ENCODE measurements at regions not wholly inside any gene's neighbourhood (a gene's known extent, or its start where the extent isn't known, plus 50 kb on each side); places are given as distances from the start of the nearest gene placed in this dataset.

GRCh38 chr11:133593036-133593435 is 60.7 kb upstream of the OPCML start:
- DNase-seq (no peak), ATAC-seq (ENCODE audit: low read depth) (no peak)
- H3K4me1 Mint-ChIP-seq: no peaks in the 10 kb centered on the region
- no peak overlapping the region for H3K4me3 Mint-ChIP-seq
- H3K27me3 Mint-ChIP-seq: no peaks in the 10 kb centered on the region
- H3K9me3 Mint-ChIP-seq: no peaks in the 10 kb centered on the region
- no peak overlapping the region for H3K27ac Mint-ChIP-seq
- POLR2A ChIA-PET: no interaction called here
- H3K36me3 Mint-ChIP-seq: no peaks in the 10 kb centered on the region

- no peaks in the 10 kb centered on the region for H3K36me3 Mint-ChIP-seq
- no peaks in the 10 kb centered on the region for H3K4me1 Mint-ChIP-seq
- H3K4me3 Mint-ChIP-seq: no peak overlapping the region
- no peaks in the 10 kb centered on the region for H3K9me3 Mint-ChIP-seq
- ATAC-seq (ENCODE audit: low read depth) (no peak), DNase-seq (no peak)
- POLR2A ChIA-PET: no interaction called here
- H3K27me3 Mint-ChIP-seq: no peaks in the 10 kb centered on the region
- no peak overlapping the region for H3K27ac Mint-ChIP-seq
Measured at GRCh38 chr11:133586903-133587517, 54.7 kb upstream of the OPCML start.

GRCh38 chr11:133582750-133583149 is 50.4 kb upstream of the OPCML start:
- Mint-ChIP-seq H3K4me1 (no peaks in the 10 kb centered on the region), H3K9me3 (no peaks in the 10 kb centered on the region), H3K4me3 (no peak overlapping the region), H3K27me3 (no peaks in the 10 kb centered on the region), H3K27ac (no peak overlapping the region), H3K36me3 (no peaks in the 10 kb centered on the region)
- POLR2A ChIA-PET: no interaction called here
- no peak for DNase-seq
- ATAC-seq (ENCODE audit: low read depth): no peak

- POLR2A ChIA-PET: no interaction called here
- H3K36me3 Mint-ChIP-seq: no peaks in the 10 kb centered on the region
- H3K27ac Mint-ChIP-seq: no peak overlapping the region
- H3K4me1 Mint-ChIP-seq: no peaks in the 10 kb centered on the region
- DNase-seq: no peak
- H3K4me3 Mint-ChIP-seq: no peak overlapping the region
- no peak for ATAC-seq (ENCODE audit: low read depth)
- H3K9me3 Mint-ChIP-seq: no peaks in the 10 kb centered on the region
- no peaks in the 10 kb centered on the region for H3K27me3 Mint-ChIP-seq
Measured at GRCh38 chr11:133582326-133582725, 50.0 kb upstream of the OPCML start.
